OCI-LY7 (cell line): ENCODE measurements at regions not wholly inside any gene's neighbourhood (a gene's known extent, or its start where the extent isn't known, plus 50 kb on each side); places are given as distances from the start of the nearest gene placed in this dataset.

Source experiments
- EZH2phosphoT487 ChIP-seq: fragments of 200-600 bp; sonication (generic); IDR thresholded peaks from 2 replicates; pipeline ENCODE4 v1.6.1; 2018; ENCODE audit warnings: low read depth, borderline replicate concordance, mild to moderate bottlenecking, mixed run types, antibody characterized with exemption, low read length, moderate library complexity, mixed read lengths
- TF ChIP-seq, protein P1 (sequence below): fragments of 200-600 bp; sonication (generic); conservative IDR thresholded peaks from 2 replicates; pipeline ENCODE4 v1.5.1; 2014; ENCODE audit warnings: mild to moderate bottlenecking, antibody characterized with exemption, low read length, moderate library complexity, mixed read lengths

DNA sequence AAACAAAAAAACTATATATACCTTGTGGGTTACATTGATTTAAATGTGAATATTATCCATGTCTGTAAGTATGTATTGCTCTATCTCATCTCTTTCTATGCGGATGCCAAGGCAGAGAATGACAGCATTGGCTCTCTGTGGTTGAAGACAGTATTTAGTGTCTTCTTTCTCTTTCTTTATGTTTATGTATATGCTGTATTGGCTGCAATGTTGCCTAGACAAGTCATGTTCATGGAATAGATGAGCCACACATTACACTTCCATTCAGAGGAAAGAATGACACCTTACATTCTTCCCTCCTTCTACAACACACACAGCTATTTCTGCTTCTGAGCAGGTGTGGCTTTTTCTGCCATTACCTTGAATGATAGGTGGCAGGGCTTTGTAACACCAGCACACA lies 639.4 kb upstream of the MIR17HG start:
- TF ChIP-seq, protein P1, sequence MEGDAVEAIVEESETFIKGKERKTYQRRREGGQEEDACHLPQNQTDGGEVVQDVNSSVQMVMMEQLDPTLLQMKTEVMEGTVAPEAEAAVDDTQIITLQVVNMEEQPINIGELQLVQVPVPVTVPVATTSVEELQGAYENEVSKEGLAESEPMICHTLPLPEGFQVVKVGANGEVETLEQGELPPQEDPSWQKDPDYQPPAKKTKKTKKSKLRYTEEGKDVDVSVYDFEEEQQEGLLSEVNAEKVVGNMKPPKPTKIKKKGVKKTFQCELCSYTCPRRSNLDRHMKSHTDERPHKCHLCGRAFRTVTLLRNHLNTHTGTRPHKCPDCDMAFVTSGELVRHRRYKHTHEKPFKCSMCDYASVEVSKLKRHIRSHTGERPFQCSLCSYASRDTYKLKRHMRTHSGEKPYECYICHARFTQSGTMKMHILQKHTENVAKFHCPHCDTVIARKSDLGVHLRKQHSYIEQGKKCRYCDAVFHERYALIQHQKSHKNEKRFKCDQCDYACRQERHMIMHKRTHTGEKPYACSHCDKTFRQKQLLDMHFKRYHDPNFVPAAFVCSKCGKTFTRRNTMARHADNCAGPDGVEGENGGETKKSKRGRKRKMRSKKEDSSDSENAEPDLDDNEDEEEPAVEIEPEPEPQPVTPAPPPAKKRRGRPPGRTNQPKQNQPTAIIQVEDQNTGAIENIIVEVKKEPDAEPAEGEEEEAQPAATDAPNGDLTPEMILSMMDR = no peak
- no peak for TF ChIP-seq EZH2phosphoT487
